Right lobe of liver (tissue), 4 donors: ENCODE measurements at regions not wholly inside any gene's neighbourhood (a gene's known extent, or its start where the extent isn't known, plus 50 kb on each side); places are given as distances from the start of the nearest gene placed in this dataset.

Experiments
- POLR2A ChIP-seq: fragments of 450-650 bp; IDR thresholded peaks from one replicate; pipeline ENCODE4 v1.6.1; 2017; ENCODE audit warnings: antibody characterized with exemption, mild to moderate bottlenecking
- TF ChIP-seq, protein P1 (sequence below), 4 donors: fragments of 200-600 bp in 3 of 4; fragments of 450-650 bp in 1 of 4; IDR thresholded peaks; one replicate each; pipeline versions ENCODE4 v1.5.1 to v1.8.0; 2016 to 2022; ENCODE audit warnings: antibody characterized with exemption in 4 of 4, mild to moderate bottlenecking in 2 of 4
- donor health status: DM: no; HTN: no; CAD: no.
- donor health status: DM: no; HTN: no; CAD: no.
- donor health status: DM: no; HTN: yes; CAD: no.

DNA sequence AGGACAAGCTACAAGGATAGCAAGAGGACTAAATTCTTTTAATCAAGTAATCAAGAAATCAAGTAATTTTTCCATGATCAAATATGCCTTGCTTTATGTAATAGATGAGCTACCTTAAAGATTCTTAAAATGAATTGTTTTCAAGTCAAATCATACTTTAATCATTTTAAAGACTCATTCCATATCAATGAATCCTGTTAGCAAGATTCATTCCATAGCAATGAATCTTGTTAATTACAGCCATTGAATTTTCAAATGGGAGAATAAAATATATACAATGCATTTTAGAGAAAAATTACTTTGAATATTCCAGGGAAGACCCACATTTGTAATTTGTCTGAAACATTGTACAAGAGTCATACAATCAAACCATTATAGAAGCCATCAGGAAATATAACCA, 145.7 kb downstream of the RFX6 start:
- TF ChIP-seq, protein P1, sequence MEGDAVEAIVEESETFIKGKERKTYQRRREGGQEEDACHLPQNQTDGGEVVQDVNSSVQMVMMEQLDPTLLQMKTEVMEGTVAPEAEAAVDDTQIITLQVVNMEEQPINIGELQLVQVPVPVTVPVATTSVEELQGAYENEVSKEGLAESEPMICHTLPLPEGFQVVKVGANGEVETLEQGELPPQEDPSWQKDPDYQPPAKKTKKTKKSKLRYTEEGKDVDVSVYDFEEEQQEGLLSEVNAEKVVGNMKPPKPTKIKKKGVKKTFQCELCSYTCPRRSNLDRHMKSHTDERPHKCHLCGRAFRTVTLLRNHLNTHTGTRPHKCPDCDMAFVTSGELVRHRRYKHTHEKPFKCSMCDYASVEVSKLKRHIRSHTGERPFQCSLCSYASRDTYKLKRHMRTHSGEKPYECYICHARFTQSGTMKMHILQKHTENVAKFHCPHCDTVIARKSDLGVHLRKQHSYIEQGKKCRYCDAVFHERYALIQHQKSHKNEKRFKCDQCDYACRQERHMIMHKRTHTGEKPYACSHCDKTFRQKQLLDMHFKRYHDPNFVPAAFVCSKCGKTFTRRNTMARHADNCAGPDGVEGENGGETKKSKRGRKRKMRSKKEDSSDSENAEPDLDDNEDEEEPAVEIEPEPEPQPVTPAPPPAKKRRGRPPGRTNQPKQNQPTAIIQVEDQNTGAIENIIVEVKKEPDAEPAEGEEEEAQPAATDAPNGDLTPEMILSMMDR (IDR thresholded peaks at IDR 0.05): no peak
- no peak for TF ChIP-seq POLR2A
